Breast epithelium (tissue), 4 donors: ENCODE measurements at regions not wholly inside any gene's neighbourhood (a gene's known extent, or its start where the extent isn't known, plus 50 kb on each side); places are given as distances from the start of the nearest gene placed in this dataset.

ENCODE experiments used
- DNase-seq, 2 donors: peaks; one replicate each; pipeline ENCODE4 v3.0.0-alpha.2; 2019; ENCODE audit warnings: low spot score in 2 of 2
- H3K27ac ChIP-seq, 2 donors: fragments of 200-600 bp; sonication (generic) in 1 of 2; one replicate each; pipeline ENCODE4 v1.5.1; 2016 to 2019; ENCODE audit warnings: mild to moderate bottlenecking in 1 of 2
- H3K27me3 ChIP-seq, 2 donors: fragments of 200-600 bp; sonication (generic) in 1 of 2; one replicate each; pipeline versions ENCODE4 v1.5.1 to v1.6.0; 2017 to 2019; ENCODE audit warnings: control low read depth in 1 of 2, mild to moderate bottlenecking in 1 of 2
- H3K36me3 ChIP-seq: fragments of 200-600 bp; one replicate; pipeline ENCODE4 v1.5.1; 2019
- H3K4me1 ChIP-seq, 2 donors: fragments of 200-600 bp; sonication (generic); one replicate each; pipeline ENCODE4 v1.5.1; 2016 to 2019; ENCODE audit warnings: control low read depth in 1 of 2
- H3K4me3 ChIP-seq, 3 donors: fragments of 200-600 bp; sonication (generic); 1 replicate in 2 of 3; 2 replicates in 1 of 3; pipeline ENCODE4 v1.5.1; 2016 to 2019; ENCODE audit warnings: mild to moderate bottlenecking in 3 of 3, moderate library complexity in 2 of 3
- H3K9me3 ChIP-seq, 2 donors: fragments of 200-600 bp; sonication (generic) in 1 of 2; one replicate each; pipeline ENCODE4 v1.5.1; 2016 to 2019; ENCODE audit warnings: control low read depth in 1 of 2
- CTCF ChIP-seq, 3 donors: fragments of 450-650 bp; IDR thresholded peaks; one replicate each; pipeline ENCODE4 v1.5.1; 2016 to 2017; ENCODE audit warnings: antibody characterized with exemption in 3 of 3, mild to moderate bottlenecking in 3 of 3, moderate library complexity in 3 of 3
- POLR2A ChIP-seq: fragments of 450-650 bp; IDR thresholded peaks from one replicate; pipeline ENCODE4 v1.6.1; 2016; ENCODE audit warnings: antibody characterized with exemption, mild to moderate bottlenecking, moderate library complexity
- POLR2AphosphoS5 ChIP-seq, 3 donors: sonication (generic); formaldehyde crosslinking; IDR thresholded peaks; one replicate each; pipeline ENCODE4 v1.6.1; 2017; ENCODE audit warnings: antibody characterized with exemption in 3 of 3
- intact Hi-C: fragments of 100-400 bp; cut with DNase I; formaldehyde crosslinking; loops from one replicate; pipeline ENCODE4 v1.15.1; 2023; ENCODE audit warnings: low total_unique reads

- Histone ChIP-seq H3K27ac (no peak overlapping the region), H3K4me1 (no peaks in the 10 kb centered on the region), H3K4me3 (no peak overlapping the region), H3K9me3 (no peaks in the 10 kb centered on the region), H3K36me3 (no peaks in the 10 kb centered on the region), H3K27me3 (peaks cover 0 to 55% of the 10 kb centered on the region in 2 donors)
- TF ChIP-seq POLR2A (no peak), CTCF (IDR thresholded peaks at IDR 0.05) (no peak), POLR2AphosphoS5 (IDR thresholded peaks at IDR 0.05) (no peak)
- DNase-seq: no peak
- intact Hi-C loops: no loop called here
These were observed 215.8 kb downstream of the PCDH19 start for GRCh38 chrX:100194082-100194775.
